ENCODE measurements at regions not wholly inside any gene's neighbourhood (a gene's known extent, or its start where the extent isn't known, plus 50 kb on each side); places are given as distances from the start of the nearest gene placed in this dataset.
"Not testable (repeated sequence)": the region's sequence is repeated elsewhere in the genome, so short reads cannot be mapped to it uniquely, and the experiment has no call there.

DNA sequence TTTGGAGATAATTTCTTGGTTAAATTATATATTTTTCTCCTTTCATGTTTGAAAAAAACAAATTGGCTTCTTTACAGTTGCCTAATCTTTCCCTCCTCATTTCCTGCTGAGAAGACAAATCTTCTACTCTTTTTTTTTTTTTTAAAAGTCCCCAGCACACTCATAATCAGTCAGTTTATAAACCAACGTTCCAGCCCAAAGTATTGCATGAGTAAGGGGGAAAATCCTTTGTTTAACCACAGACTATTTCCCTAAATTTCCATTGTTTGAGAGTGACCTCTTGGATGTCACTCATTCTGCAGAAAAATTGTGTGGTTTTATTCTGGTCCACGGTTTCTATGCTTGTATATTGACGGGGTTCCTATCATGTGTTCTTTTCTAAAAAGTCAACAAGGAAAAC, 55.1 kb upstream of the TLR4 start:
- DNase-seq (ENCODE audit: low read depth): no peak

- DNase-seq (ENCODE audit: low read depth): no peak
Observed at GRCh38 chr9:117644932-117645636, 59.1 kb upstream of the TLR4 start.

GRCh38 chr9:117644133-117644931, 59.9 kb upstream of the TLR4 start:
- peak; percentile 18 for DNase-seq (ENCODE audit: low read depth)

DNA sequence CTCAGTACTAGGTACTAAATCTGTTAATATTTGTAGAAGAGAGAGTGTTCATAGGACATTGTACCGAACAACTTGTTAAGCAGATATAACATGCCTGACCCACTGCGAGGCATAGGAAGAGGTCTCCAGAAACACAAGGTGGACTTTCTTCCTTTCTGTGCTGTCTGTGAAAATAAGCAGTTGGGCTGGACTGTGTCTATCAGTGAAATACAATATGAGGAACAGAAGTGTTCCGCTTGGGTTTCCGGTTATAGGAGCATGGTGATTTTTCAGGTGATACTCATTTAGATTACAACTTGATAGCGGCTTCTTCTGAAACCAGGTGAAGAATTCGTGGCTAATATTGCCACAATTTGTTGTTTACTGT, 60.9 kb upstream of the TLR4 start:
- DNase-seq (ENCODE audit: low read depth): no peak

GRCh38 chr9:117642571-117643287, 61.5 kb upstream of the TLR4 start:
- not testable (repeated sequence) for DNase-seq (ENCODE audit: low read depth)

DNA sequence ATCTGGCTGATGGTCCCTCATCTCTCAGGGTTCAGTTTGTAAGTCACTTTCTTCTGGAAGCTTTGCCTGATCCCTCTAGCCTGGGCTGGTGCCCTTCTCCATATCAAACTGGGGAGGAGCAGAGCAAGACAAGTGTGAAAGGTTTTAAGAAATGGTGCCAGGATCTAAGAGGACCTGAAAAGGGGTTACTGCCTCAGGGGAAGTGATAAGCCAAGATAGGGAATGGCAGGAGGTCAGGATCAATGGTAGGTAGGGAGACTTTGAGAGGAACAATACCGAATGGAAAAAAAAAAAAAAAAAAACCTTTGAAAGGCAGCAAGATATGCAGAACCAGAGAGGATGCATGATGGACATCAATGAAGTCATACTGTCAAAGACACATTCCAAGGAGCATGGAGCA, 67.5 kb upstream of the TLR4 start:
- DNase-seq (ENCODE audit: low read depth): no peak

GRCh38 chr9:117625154-117625553, 79.0 kb upstream of the TLR4 start:
- no peak for DNase-seq (ENCODE audit: low read depth)

GRCh38 chr9:117624106-117624505, 80.1 kb upstream of the TLR4 start:
- DNase-seq (ENCODE audit: low read depth): no peak

DNA sequence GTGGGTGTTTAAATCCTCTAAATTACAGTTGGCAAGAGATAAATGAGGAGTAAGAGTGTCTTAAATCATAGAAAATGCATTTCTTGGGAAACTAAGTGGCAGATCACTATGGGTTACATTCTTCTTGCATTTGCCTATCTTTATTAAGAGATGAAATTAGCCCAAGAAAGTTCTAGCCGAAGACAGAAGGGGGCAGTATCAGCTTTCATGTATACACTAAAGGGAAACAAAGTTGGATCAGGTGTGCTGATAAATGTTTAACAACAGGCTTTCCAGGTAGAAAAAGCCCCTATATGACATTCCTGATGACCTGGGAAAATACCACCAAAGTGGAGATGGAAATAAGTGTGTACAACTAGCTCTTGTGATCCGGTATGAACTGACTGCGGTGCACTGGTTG, 81.9 kb upstream of the TLR4 start:
- no peak for DNase-seq (ENCODE audit: low read depth)

DNA sequence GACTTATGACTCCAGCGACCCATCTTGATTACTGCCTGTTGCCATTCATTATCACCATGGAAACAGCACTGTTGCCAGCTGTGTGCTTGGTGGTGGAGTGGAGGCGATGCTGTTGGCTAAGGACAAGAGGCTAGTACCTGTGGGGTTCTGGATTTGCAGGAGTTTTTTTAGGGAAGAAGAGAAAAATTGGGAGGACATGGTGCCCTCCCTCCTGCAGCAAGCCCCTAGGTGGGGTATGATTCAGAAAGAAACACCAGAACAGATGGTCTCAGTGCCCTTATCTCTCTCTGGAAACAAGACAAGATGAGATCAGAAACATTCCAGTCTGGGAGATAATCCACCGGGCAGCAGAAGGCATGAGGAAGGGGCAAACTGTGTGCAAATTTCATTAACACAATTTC, 87.8 kb upstream of the TLR4 start:
- no peak for DNase-seq (ENCODE audit: low read depth)

- no peak for DNase-seq (ENCODE audit: low read depth)
Observed at GRCh38 chr9:117612317-117612716, 91.9 kb upstream of the TLR4 start.

GRCh38 chr9:117597977-117598376, 106.2 kb upstream of the TLR4 start:
- DNase-seq (ENCODE audit: low read depth): no peak

GRCh38 chr9:117596678-117597077, 107.5 kb upstream of the TLR4 start:
- DNase-seq (ENCODE audit: low read depth): no peak

- no peak for DNase-seq (ENCODE audit: low read depth)
Observed at GRCh38 chr9:117595650-117596049, 108.6 kb upstream of the TLR4 start.

DNA sequence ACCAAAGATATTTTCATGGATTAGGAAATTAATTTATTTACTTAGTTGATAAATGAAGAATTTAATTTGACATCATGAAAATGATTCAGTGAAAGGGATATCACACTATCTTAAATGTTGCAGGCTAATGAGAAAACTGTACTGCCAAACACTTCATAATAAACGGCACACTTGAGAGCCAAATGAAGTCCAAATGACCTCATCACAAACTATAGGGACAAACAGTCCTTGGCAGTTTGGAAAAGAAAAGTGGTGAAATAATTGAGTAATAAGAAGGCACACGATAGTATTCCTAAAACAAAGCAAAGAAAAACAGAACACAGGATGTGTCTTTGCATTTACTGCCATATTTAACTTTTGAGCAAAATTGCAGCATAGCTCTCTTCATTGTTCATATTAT, 116.9 kb upstream of the TLR4 start:
- DNase-seq (ENCODE audit: low read depth): no peak

DNA sequence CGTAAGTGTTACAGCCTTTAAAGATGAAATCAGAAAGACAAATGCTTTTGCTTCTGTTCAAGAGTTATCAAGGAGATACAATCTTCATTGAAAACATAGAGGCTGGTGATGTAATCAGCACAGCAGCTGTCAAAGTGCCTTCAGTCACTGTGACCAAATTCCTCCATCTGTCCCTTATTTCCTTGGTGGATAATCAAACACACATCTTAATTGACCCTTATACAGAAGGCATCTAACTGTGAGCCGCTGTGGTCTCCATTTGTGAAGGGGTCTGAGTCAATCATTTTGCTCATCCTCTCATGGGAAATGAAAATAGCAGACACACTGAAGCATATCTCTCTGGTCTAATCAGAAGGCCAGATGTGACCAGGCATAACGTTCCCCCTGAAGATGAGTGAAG, 130.1 kb upstream of the TLR4 start:
- DNase-seq (ENCODE audit: low read depth): no peak

DNA sequence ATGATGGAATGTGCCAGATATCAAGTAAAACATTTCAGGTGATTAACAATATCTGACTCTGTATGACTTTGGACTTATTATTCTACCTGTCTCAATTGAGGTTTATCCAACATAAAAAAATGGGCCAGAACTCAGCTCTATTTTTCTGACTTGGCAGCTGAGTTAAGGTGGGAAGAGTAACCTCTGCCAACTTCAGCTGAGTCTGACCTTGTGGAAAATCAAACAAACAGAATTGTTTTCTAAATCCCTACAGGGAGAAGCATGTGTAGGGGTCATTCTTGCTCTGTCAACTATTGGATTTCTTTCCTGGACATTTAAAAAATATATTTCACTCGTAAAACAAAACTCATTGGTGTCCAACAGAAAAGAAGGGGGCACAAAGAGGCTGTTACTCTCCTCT, 139.4 kb upstream of the TLR4 start:
- no peak for DNase-seq (ENCODE audit: low read depth)

- DNase-seq (ENCODE audit: low read depth): no peak
Observed at GRCh38 chr9:117561761-117562160, 142.4 kb upstream of the TLR4 start.

DNA sequence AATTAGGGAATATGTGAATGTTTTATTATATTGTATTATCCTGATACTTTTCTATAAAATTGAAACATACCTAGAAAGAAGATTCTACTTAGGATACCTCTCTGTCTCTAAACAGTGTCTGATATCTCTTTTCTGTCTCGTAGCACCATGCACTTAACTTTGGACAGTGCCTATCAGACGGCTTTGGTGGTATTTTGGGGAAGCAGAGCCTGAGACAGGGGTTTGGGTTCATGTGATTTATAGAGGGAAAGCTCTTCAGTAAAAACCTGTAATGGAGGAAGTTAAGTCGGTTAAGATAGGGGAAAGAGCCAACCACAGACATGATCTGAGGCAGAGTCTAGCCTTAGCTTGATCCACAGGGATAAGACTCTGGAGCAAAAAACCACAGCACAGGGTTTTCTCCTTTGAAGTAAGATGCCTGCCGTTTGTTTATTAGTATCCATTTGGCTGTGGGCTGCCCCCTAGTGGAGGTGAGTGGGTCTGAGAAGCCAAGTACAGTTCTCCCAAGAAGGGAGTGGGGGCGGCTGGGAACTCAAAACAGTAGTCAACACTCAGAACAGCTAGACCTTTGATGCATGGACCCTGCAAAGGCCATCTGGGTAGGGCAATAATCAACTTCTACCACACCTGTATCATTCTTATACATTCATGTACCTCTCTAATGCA, 141.2 kb upstream of the ASTN2 start:
- DNase-seq (ENCODE audit: low read depth): peak; percentile 1

DNA sequence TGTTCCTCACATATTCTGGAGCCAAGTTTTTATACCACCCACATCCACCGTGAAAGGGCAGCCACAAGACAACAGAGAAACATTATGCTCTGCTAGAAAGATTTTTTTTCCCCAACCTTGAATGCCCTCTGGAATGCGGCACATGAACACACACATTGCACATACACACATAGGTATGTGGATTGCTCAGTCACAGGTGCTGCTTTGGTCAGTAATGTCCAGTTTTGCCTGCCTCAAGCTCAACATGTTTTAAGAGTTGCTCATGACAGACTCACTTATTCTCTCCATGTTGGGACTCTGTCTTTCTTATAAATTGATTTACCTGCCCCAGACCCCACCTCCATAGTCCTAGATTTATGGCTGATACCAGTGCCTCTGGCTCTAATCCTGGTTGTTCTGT, 138.0 kb upstream of the ASTN2 start:
- DNase-seq (ENCODE audit: low read depth): no peak

DNA sequence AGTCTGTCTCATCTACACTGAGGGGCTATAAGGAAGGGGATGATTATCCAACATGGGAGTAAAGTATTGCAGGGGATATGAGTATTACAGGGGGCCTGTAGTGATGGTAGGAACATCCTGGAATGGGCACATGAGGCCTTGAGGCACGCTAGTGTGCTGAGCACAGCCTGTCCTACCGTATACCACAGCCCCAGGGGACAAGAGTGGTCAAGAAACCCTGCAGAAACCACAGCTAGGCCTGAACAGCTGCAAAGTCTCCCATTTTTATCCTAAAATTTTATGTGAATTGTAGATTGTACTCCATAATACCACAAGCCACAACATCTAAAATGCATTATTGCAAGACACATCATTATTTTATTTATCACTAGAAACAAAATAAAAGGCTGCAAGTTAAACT, 136.3 kb upstream of the ASTN2 start:
- DNase-seq (ENCODE audit: low read depth): no peak

DNA sequence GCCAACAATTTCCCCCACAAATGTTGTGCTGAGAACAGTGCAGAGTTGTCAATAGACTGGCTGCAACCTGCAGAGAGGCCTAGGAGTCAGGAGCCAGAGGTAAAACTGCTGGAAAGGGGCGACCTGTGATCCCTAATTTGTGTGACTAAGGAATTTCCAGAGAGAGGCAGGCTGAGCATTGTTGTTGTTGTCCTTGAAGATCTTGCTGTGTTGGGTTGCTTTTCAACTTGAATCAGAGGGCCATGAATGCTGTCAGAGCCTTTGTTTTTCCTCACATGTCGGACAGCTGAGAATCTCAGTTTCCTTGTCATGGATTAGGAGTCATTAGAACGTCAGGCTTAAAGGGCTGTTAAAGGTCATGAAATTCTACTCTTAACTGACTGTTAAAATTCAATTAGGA, 134.6 kb upstream of the ASTN2 start:
- no peak for DNase-seq (ENCODE audit: low read depth)

GRCh38 chr9:117548556-117548955, 133.7 kb upstream of the ASTN2 start:
- DNase-seq (ENCODE audit: low read depth): no peak

All from activated T-cell treated with anti-CD3 and anti-CD28 coated beads for 24 hours (primary cell).